ENCODE measurements at regions not wholly inside any gene's neighbourhood (a gene's known extent, or its start where the extent isn't known, plus 50 kb on each side); places are given as distances from the start of the nearest gene placed in this dataset.

DNA sequence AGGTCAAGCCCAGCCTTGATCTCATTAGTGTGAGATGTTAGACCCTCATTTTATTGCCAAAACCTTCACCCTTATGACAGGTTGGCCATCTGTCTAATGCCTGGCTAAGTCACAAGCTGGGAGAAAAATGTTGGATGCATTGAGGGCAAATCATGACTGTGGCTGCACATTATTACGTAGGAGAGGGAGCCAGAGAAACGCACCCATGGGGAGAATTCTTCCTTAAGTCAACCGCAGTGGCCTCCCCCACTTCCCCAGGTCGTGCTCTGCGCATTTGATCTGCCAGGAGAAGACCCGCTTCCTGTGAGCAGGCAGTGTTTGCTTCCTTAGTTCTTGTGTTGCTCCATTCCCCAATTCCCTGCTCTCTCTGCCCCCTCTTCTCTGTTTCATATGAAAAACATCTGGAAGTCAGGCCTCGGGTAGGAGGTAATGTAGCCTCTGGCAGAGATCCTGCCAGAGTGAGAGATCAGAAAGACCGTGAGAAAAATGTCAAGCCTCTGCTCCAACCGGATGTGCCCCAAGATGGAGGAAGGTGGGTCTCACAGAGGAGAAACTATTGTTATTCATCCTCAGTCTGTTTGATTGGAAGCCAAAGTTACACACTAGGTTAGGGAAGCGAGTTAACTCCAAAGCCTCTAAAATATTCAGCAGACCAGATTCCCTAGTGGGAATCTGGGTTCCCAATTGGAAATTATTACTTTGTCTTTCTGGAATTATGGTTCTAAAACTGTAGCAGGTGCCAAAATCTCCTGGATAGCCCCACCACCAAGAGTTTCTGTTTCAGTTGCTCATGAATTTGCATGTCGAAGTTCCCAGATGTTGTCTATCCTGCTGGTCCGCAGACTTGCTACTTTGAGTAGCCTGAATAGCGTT is 144.3 kb upstream of the PELI1 start:
- no peaks in the 10 kb centered on the region for H3K79me2 ChIP-seq (ENCODE audit: control insufficient read depth in 1 of 2, insufficient read depth in 2 of 2, low read length in 2 of 2)
- no peaks in the 10 kb centered on the region for H3K27me3 ChIP-seq (replicated peaks in 1 of 4; ENCODE audit: control insufficient read depth in 3 of 4, extremely low read depth in 1 of 4, insufficient read depth in 3 of 4, low read length in 3 of 4)
- no peak for DNase-seq (ENCODE audit: low read depth in 1 of 2, low spot score in 2 of 2)
- H3K4me3 ChIP-seq (ENCODE audit: extremely low read depth in 1 of 4, insufficient read depth in 2 of 4, low read depth in 3 of 4, low read length in 4 of 4): no peak overlapping the region
- H3K9me3 ChIP-seq (ENCODE audit: insufficient read depth in 2 of 2, low read depth in 1 of 2, low read length in 1 of 2): no peaks in the 10 kb centered on the region
- H4K20me1 ChIP-seq (replicated peaks in 1 of 2; ENCODE audit: control insufficient read depth in 1 of 2, insufficient read depth in 2 of 2, low read length in 2 of 2): peaks cover 0 to 4% of the 10 kb centered on the region in 2 experiments
- no peak overlapping the region for H2BK15ac ChIP-seq (ENCODE audit: low read length)
- H3K79me1 ChIP-seq (ENCODE audit: low read depth, low read length): peaks cover 3% of the 10 kb centered on the region; the same call in 1 of the 2 replicates
- peak; percentile 28 for FAIRE-seq
- H3K23me2 ChIP-seq (ENCODE audit: low read depth, low read length): no peaks in the 10 kb centered on the region; the same call in 1 of the 2 replicates
- no peak overlapping the region for H2BK20ac ChIP-seq (ENCODE audit: low read length)
- no peak overlapping the region for H3K27ac ChIP-seq (ENCODE audit: low read depth, low read length)
- 72% methylated on average over 13 of the region's 13 CpGs; no CpG with 5 or more reads in 1 of the 2 experiments for WGBS, 2 experiments (ENCODE audit: extremely low coverage in 1 of 2, insufficient coverage in 1 of 2, insufficient read length in 1 of 2, insufficient replicate concordance in 2 of 2, low coverage in 1 of 2, low lambda C conversion rate in 2 of 2, missing lambda C conversion rate in 1 of 2)
- H3K56ac ChIP-seq (replicated peaks; ENCODE audit: insufficient read length, low read depth, low read length): no peak overlapping the region
- H4K5ac ChIP-seq (ENCODE audit: insufficient read length, low read depth, low read length): no peak overlapping the region
- no peak overlapping the region for H2AFZ ChIP-seq (ENCODE audit: low read length)
- peaks cover 10 to 20% (median 17%) of the 10 kb centered on the region in 4 experiments for H3K4me1 ChIP-seq (replicated peaks in 1 of 4; ENCODE audit: control insufficient read depth in 3 of 4, insufficient read depth in 4 of 4, low read length in 3 of 4)
- H2AK5ac ChIP-seq (ENCODE audit: low read depth, low read length): no peak overlapping the region
- H2BK5ac ChIP-seq (ENCODE audit: low read depth, low read length): no peak overlapping the region
- no peaks in the 10 kb centered on the region for H3K36me3 ChIP-seq (ENCODE audit: control insufficient read depth in 2 of 4, insufficient read depth in 4 of 4, low read length in 3 of 4)
- H4K91ac ChIP-seq (replicated peaks; ENCODE audit: insufficient read length, low read length): no peak overlapping the region
- H3K14ac ChIP-seq (ENCODE audit: insufficient read length): no peak overlapping the region
- no peak overlapping the region for H4K8ac ChIP-seq (ENCODE audit: extremely low read depth, insufficient read depth, low read length)
- H2BK12ac ChIP-seq (ENCODE audit: low read depth, low read length): no peak overlapping the region
- H2BK120ac ChIP-seq (replicated peaks; ENCODE audit: low read depth, low read length): no peak overlapping the region
- H3K4ac ChIP-seq (replicated peaks; ENCODE audit: insufficient read length, low read depth, low read length): no peak overlapping the region
- no peak overlapping the region for H3K18ac ChIP-seq (ENCODE audit: extremely low read depth, low read length)
- ChIA-PET POLR2A (ENCODE audit: partially characterized antibody) (interaction anchor here (0.7 to 3.2 kb wide), 2 partner anchors 12 to 37 kb away, joined by 3 to 15 read pairs; no protein-coding TSS in a partner anchor), CTCF (ENCODE audit: partially characterized antibody) (interaction anchor here (1.0 kb wide), 1 partner anchor 23 kb away, joined by 3 read pairs; no protein-coding TSS in a partner anchor)
- H3K23ac ChIP-seq (ENCODE audit: insufficient read length): no peak overlapping the region
- no peak overlapping the region for H3K9ac ChIP-seq (replicated peaks in 1 of 4; ENCODE audit: extremely low read depth in 1 of 4, low read depth in 3 of 4, low read length in 3 of 4)
- 0 out of 4 replicates have a peak overlapping the region, but pooled peaks have one; percentile 3 to 13 for H3K4me2 ChIP-seq (ENCODE audit: insufficient read depth in 1 of 2, low read depth in 2 of 2, low read length in 2 of 2)
- TF ChIP-seq CBX5 (IDR thresholded peaks at IDR 0.05; ENCODE audit: low read depth, low read length) (no peak), SIRT6 (IDR thresholded peaks at IDR 0.05; ENCODE audit: low read length) (no peak), TAF7 (optimal IDR thresholded peaks at IDR 0.05; ENCODE audit: borderline replicate concordance, low read depth, low read length) (no peak), RFX5 (IDR thresholded peaks at IDR 0.05; ENCODE audit: borderline replicate concordance, low read depth, low read length) (no peak), SIN3A (conservative IDR thresholded peaks at IDR 0.05 in 1 of 2, IDR thresholded peaks at IDR 0.05 in 1 of 2; ENCODE audit: low read depth in 1 of 2, low read length in 2 of 2) (no peak)
- TF ChIP-seq, protein P1, sequence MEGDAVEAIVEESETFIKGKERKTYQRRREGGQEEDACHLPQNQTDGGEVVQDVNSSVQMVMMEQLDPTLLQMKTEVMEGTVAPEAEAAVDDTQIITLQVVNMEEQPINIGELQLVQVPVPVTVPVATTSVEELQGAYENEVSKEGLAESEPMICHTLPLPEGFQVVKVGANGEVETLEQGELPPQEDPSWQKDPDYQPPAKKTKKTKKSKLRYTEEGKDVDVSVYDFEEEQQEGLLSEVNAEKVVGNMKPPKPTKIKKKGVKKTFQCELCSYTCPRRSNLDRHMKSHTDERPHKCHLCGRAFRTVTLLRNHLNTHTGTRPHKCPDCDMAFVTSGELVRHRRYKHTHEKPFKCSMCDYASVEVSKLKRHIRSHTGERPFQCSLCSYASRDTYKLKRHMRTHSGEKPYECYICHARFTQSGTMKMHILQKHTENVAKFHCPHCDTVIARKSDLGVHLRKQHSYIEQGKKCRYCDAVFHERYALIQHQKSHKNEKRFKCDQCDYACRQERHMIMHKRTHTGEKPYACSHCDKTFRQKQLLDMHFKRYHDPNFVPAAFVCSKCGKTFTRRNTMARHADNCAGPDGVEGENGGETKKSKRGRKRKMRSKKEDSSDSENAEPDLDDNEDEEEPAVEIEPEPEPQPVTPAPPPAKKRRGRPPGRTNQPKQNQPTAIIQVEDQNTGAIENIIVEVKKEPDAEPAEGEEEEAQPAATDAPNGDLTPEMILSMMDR (IDR thresholded peaks at IDR 0.05; ENCODE audit: control extremely low read depth in 1 of 3, insufficient read depth in 1 of 3, low read depth in 1 of 3, low read length in 3 of 3): no peak
- TF ChIP-seq, protein P2, sequence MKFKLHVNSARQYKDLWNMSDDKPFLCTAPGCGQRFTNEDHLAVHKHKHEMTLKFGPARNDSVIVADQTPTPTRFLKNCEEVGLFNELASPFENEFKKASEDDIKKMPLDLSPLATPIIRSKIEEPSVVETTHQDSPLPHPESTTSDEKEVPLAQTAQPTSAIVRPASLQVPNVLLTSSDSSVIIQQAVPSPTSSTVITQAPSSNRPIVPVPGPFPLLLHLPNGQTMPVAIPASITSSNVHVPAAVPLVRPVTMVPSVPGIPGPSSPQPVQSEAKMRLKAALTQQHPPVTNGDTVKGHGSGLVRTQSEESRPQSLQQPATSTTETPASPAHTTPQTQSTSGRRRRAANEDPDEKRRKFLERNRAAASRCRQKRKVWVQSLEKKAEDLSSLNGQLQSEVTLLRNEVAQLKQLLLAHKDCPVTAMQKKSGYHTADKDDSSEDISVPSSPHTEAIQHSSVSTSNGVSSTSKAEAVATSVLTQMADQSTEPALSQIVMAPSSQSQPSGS (IDR thresholded peaks at IDR 0.05; ENCODE audit: low read length): no peak

All from H1 (cell line).